HEK293 (cell line): ENCODE measurements at regions not wholly inside any gene's neighbourhood (a gene's known extent, or its start where the extent isn't known, plus 50 kb on each side); places are given as distances from the start of the nearest gene placed in this dataset.
A peak's percentile ranks its signal among the peaks of the same experiment; 100 is the strongest.

Experiments
- GLIS2 ChIP-seq: fragments of 450-650 bp; formaldehyde crosslinking; IDR thresholded peaks from 2 replicates; pipeline ENCODE4 v1.5.1; 2016; ENCODE audit warnings: missing biosample characterization, missing genetic modification characterization
- KLF7 ChIP-seq: fragments of 450-650 bp; formaldehyde crosslinking; IDR thresholded peaks from 2 replicates; pipeline ENCODE4 v1.5.1; 2016; ENCODE audit warnings: missing biosample characterization, missing genetic modification characterization, borderline replicate concordance
- YY1 ChIP-seq: fragments of 450-650 bp; formaldehyde crosslinking; IDR thresholded peaks from 2 replicates; pipeline ENCODE4 v1.5.1; 2018; ENCODE audit warnings: missing biosample characterization, missing genetic modification characterization
- ZBTB17 ChIP-seq: fragments of 450-650 bp; formaldehyde crosslinking; IDR thresholded peaks from 2 replicates; pipeline ENCODE4 v1.5.1; 2016; ENCODE audit warnings: missing biosample characterization, missing genetic modification characterization
- ZBTB20 ChIP-seq: fragments of 450-650 bp; formaldehyde crosslinking; IDR thresholded peaks from 2 replicates; pipeline ENCODE4 v1.5.1; 2016; ENCODE audit warnings: missing biosample characterization, missing genetic modification characterization
- ZBTB21 ChIP-seq: fragments of 450-650 bp; formaldehyde crosslinking; IDR thresholded peaks from 2 replicates; pipeline ENCODE4 v1.5.1; 2017; ENCODE audit warnings: missing biosample characterization, missing genetic modification characterization
- ZBTB7A ChIP-seq: fragments of 450-650 bp; formaldehyde crosslinking; IDR thresholded peaks from 2 replicates; pipeline ENCODE4 v1.5.1; 2016; ENCODE audit warnings: low read depth, missing biosample characterization, missing genetic modification characterization
- ZBTB8A ChIP-seq: fragments of 450-650 bp; formaldehyde crosslinking; IDR thresholded peaks from 2 replicates; pipeline ENCODE4 v1.5.1; 2016; ENCODE audit warnings: missing biosample characterization, missing genetic modification characterization
- ZIC2 ChIP-seq: fragments of 450-650 bp; formaldehyde crosslinking; IDR thresholded peaks from 2 replicates; pipeline ENCODE4 v1.5.1; 2016; ENCODE audit warnings: missing biosample characterization, missing genetic modification characterization
- ZNF112 ChIP-seq: fragments of 450-650 bp; formaldehyde crosslinking; IDR thresholded peaks from 2 replicates; pipeline ENCODE4 v1.5.0; 2017; ENCODE audit warnings: missing biosample characterization, missing genetic modification characterization
- ZNF16 ChIP-seq: fragments of 450-650 bp; formaldehyde crosslinking; IDR thresholded peaks from 2 replicates; pipeline ENCODE4 v1.5.1; 2016; ENCODE audit warnings: low read depth, missing biosample characterization, missing genetic modification characterization
- ZNF214 ChIP-seq: fragments of 450-650 bp; formaldehyde crosslinking; IDR thresholded peaks from 2 replicates; pipeline ENCODE4 v1.5.1; 2017; ENCODE audit warnings: missing biosample characterization, mild to moderate bottlenecking, missing genetic modification characterization, borderline replicate concordance
- ZNF521 ChIP-seq: fragments of 450-650 bp; formaldehyde crosslinking; IDR thresholded peaks from 2 replicates; pipeline ENCODE4 v1.5.1; 2017; ENCODE audit warnings: missing biosample characterization, mild to moderate bottlenecking, missing genetic modification characterization
- ZNF530 ChIP-seq: fragments of 450-650 bp; formaldehyde crosslinking; IDR thresholded peaks from 2 replicates; pipeline ENCODE4 v1.5.1; 2016; ENCODE audit warnings: low read depth, missing biosample characterization, missing genetic modification characterization
- ZNF600 ChIP-seq: fragments of 450-650 bp; formaldehyde crosslinking; IDR thresholded peaks from 2 replicates; pipeline ENCODE4 v1.5.1; 2016; ENCODE audit warnings: missing biosample characterization, missing genetic modification characterization
- ZNF791 ChIP-seq: fragments of 450-650 bp; formaldehyde crosslinking; IDR thresholded peaks from 2 replicates; pipeline ENCODE4 v1.5.1; 2016; ENCODE audit warnings: missing biosample characterization, missing genetic modification characterization
- ZNF830 ChIP-seq: fragments of 450-650 bp; IDR thresholded peaks from 2 replicates; pipeline ENCODE4 v1.5.0; 2018; ENCODE audit warnings: missing biosample characterization, missing genetic modification characterization, low read depth, mild to moderate bottlenecking, moderate library complexity
- TF ChIP-seq, protein P1 (sequence below): fragments of 450-650 bp; formaldehyde crosslinking; IDR thresholded peaks from 2 replicates; pipeline ENCODE4 v1.5.1; 2016; ENCODE audit warnings: missing biosample characterization, missing genetic modification characterization
- TF ChIP-seq, protein P2 (sequence below): fragments of 450-650 bp; formaldehyde crosslinking; conservative IDR thresholded peaks from 2 replicates; pipeline ENCODE4 v1.5.1; 2016; ENCODE audit warnings: low read depth, missing biosample characterization, missing genetic modification characterization
- TF ChIP-seq, protein P3 (sequence below): fragments of 450-650 bp; formaldehyde crosslinking; conservative IDR thresholded peaks from 2 replicates; pipeline ENCODE4 v1.5.1; 2016; ENCODE audit warnings: low read depth, missing biosample characterization, missing genetic modification characterization
- TF ChIP-seq, protein P4 (sequence below): fragments of 450-650 bp; formaldehyde crosslinking; IDR thresholded peaks from 2 replicates; pipeline ENCODE4 v1.5.1; 2016; ENCODE audit warnings: missing biosample characterization, missing genetic modification characterization
- TF ChIP-seq, protein P5 (sequence below): fragments of 450-650 bp; formaldehyde crosslinking; IDR thresholded peaks from 2 replicates; pipeline ENCODE4; 2016; ENCODE audit warnings: missing biosample characterization, missing genetic modification characterization

DNA sequence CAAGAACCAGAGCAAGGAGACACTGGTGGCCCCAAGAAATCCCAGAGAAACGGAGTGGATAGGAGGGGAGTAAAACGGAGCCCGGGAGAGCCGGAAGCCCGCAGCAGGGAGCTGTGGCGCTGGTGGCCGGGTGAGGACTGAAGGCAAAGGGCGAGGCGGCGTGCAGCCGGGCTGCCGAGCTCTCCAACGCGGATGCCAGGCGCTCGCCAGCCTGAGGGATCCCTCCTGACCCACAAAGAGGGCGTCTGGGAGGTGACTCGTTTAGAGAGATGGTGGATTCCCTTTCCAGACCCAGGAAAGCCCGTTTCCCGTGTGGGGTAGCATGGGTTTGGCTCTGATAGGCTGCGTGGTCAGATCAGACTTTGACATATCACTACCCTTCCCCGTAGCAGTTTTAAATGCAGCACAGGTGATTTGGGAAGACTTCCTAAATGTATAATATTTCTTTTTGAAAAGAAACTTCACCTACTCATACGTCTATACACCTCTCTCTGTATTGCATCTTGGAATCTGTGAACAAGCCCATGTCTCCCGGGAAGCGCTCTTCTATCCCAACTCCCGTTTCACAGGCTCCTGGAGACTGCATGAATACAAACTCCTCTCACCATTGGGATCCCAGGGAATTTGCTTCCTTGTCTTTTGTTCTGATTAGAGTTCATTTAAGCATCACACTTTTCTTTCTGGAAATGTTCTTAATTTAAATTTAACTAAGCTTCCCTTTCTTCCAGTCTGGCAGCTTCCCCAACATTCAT lies 158.1 kb downstream of the C9orf152 start (continued):
- TF ChIP-seq, protein P1, sequence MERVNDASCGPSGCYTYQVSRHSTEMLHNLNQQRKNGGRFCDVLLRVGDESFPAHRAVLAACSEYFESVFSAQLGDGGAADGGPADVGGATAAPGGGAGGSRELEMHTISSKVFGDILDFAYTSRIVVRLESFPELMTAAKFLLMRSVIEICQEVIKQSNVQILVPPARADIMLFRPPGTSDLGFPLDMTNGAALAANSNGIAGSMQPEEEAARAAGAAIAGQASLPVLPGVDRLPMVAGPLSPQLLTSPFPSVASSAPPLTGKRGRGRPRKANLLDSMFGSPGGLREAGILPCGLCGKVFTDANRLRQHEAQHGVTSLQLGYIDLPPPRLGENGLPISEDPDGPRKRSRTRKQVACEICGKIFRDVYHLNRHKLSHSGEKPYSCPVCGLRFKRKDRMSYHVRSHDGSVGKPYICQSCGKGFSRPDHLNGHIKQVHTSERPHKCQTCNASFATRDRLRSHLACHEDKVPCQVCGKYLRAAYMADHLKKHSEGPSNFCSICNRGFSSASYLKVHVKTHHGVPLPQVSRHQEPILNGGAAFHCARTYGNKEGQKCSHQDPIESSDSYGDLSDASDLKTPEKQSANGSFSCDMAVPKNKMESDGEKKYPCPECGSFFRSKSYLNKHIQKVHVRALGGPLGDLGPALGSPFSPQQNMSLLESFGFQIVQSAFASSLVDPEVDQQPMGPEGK (tag by site-specific recombination) = no peak
- TF ChIP-seq ZNF214 (tag by site-specific recombination) = no peak
- TF ChIP-seq, protein P2, sequence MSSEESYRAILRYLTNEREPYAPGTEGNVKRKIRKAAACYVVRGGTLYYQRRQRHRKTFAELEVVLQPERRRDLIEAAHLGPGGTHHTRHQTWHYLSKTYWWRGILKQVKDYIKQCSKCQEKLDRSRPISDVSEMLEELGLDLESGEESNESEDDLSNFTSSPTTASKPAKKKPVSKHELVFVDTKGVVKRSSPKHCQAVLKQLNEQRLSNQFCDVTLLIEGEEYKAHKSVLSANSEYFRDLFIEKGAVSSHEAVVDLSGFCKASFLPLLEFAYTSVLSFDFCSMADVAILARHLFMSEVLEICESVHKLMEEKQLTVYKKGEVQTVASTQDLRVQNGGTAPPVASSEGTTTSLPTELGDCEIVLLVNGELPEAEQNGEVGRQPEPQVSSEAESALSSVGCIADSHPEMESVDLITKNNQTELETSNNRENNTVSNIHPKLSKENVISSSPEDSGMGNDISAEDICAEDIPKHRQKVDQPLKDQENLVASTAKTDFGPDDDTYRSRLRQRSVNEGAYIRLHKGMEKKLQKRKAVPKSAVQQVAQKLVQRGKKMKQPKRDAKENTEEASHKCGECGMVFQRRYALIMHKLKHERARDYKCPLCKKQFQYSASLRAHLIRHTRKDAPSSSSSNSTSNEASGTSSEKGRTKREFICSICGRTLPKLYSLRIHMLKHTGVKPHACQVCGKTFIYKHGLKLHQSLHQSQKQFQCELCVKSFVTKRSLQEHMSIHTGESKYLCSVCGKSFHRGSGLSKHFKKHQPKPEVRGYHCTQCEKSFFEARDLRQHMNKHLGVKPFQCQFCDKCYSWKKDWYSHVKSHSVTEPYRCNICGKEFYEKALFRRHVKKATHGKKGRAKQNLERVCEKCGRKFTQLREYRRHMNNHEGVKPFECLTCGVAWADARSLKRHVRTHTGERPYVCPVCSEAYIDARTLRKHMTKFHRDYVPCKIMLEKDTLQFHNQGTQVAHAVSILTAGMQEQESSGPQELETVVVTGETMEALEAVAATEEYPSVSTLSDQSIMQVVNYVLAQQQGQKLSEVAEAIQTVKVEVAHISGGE (tag by site-specific recombination) = no peak
- TF ChIP-seq ZNF600 (tag by site-specific recombination) = 0 out of 2 replicates have a peak, but pooled peaks have one; percentile 24
- 0 out of 2 replicates have a peak, but pooled peaks have one; percentile 14 for TF ChIP-seq ZBTB8A
- no peak for TF ChIP-seq ZBTB21 (tag by site-specific recombination)
- TF ChIP-seq ZNF530 (tag by site-specific recombination) = no peak
- TF ChIP-seq KLF7 (tag by site-specific recombination) = no peak
- no peak for TF ChIP-seq ZBTB7A (tag by site-specific recombination)
- no peak for TF ChIP-seq ZNF112 (tag by site-specific recombination)
- TF ChIP-seq ZNF830 = no peak
- peak; percentile 47; the same call in 1 of the 2 replicates for TF ChIP-seq ZBTB17
- TF ChIP-seq, protein P3, sequence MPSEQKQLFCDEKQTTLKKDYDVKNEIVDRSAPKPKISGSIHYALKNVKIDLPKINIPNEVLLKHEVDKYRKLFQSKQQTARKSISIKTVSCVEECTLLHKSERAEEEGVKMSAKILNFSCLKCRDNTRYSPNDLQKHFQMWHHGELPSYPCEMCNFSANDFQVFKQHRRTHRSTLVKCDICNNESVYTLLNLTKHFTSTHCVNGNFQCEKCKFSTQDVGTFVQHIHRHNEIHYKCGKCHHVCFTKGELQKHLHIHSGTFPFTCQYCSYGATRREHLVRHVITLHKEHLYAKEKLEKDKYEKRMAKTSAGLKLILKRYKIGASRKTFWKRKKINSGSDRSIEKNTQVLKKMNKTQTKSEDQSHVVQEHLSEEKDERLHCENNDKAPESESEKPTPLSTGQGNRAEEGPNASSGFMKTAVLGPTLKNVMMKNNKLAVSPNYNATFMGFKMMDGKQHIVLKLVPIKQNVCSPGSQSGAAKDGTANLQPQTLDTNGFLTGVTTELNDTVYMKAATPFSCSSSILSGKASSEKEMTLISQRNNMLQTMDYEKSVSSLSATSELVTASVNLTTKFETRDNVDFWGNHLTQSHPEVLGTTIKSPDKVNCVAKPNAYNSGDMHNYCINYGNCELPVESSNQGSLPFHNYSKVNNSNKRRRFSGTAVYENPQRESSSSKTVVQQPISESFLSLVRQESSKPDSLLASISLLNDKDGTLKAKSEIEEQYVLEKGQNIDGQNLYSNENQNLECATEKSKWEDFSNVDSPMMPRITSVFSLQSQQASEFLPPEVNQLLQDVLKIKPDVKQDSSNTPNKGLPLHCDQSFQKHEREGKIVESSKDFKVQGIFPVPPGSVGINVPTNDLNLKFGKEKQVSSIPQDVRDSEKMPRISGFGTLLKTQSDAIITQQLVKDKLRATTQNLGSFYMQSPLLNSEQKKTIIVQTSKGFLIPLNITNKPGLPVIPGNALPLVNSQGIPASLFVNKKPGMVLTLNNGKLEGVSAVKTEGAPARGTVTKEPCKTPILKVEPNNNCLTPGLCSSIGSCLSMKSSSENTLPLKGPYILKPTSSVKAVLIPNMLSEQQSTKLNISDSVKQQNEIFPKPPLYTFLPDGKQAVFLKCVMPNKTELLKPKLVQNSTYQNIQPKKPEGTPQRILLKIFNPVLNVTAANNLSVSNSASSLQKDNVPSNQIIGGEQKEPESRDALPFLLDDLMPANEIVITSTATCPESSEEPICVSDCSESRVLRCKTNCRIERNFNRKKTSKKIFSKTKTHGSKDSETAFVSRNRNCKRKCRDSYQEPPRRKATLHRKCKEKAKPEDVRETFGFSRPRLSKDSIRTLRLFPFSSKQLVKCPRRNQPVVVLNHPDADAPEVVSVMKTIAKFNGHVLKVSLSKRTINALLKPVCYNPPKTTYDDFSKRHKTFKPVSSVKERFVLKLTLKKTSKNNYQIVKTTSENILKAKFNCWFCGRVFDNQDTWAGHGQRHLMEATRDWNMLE = no peak
- TF ChIP-seq, protein P4, sequence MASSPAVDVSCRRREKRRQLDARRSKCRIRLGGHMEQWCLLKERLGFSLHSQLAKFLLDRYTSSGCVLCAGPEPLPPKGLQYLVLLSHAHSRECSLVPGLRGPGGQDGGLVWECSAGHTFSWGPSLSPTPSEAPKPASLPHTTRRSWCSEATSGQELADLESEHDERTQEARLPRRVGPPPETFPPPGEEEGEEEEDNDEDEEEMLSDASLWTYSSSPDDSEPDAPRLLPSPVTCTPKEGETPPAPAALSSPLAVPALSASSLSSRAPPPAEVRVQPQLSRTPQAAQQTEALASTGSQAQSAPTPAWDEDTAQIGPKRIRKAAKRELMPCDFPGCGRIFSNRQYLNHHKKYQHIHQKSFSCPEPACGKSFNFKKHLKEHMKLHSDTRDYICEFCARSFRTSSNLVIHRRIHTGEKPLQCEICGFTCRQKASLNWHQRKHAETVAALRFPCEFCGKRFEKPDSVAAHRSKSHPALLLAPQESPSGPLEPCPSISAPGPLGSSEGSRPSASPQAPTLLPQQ = no peak
- TF ChIP-seq ZNF791 (tag by site-specific recombination) = no peak
- no peak for TF ChIP-seq ZNF521 (tag by site-specific recombination)
- no peak for TF ChIP-seq YY1
- no peak for TF ChIP-seq GLIS2
- TF ChIP-seq, protein P5, sequence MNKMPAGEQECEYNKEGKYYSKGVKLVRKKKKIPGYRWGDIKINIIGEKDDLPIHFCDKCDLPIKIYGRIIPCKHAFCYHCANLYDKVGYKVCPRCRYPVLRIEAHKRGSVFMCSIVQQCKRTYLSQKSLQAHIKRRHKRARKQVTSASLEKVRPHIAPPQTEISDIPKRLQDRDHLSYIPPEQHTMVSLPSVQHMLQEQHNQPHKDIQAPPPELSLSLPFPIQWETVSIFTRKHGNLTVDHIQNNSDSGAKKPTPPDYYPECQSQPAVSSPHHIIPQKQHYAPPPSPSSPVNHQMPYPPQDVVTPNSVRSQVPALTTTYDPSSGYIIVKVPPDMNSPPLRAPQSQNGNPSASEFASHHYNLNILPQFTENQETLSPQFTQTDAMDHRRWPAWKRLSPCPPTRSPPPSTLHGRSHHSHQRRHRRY (tag by site-specific recombination) = no peak
- TF ChIP-seq ZNF16 = no peak
- peak; percentile 42 for TF ChIP-seq ZBTB20
- peak; percentile 18; the same call in 1 of the 2 replicates for TF ChIP-seq ZIC2
